Astrocyte of the cerebellum (primary cell): ENCODE measurements at regions not wholly inside any gene's neighbourhood (a gene's known extent, or its start where the extent isn't known, plus 50 kb on each side); places are given as distances from the start of the nearest gene placed in this dataset.
A peak's percentile ranks its signal among the peaks of the same experiment; 100 is the strongest.

Experiments
- DNase-seq: peaks from one replicate; pipeline ENCODE4 v3.0.0-alpha.2; 2011; ENCODE audit warnings: low read depth
- H3K4me3 ChIP-seq: 2 replicates; pipeline ENCODE4 v1.5.1; 2011; ENCODE audit warnings: mild to moderate bottlenecking, low read depth, low read length, moderate library complexity
- in situ Hi-C: cut with HindIII; loops from 2 replicates; pipeline ENCODE4 v1.10.0; 2017; ENCODE audit warnings: low sequenced_read_pairs
- TF ChIP-seq, protein P1 (sequence below): IDR thresholded peaks from 2 replicates; pipeline ENCODE4 v1.5.1; 2012; ENCODE audit warnings: low read length, low read depth, moderate library complexity, mild to moderate bottlenecking; ENCODE audit errors: missing control alignments

DNA sequence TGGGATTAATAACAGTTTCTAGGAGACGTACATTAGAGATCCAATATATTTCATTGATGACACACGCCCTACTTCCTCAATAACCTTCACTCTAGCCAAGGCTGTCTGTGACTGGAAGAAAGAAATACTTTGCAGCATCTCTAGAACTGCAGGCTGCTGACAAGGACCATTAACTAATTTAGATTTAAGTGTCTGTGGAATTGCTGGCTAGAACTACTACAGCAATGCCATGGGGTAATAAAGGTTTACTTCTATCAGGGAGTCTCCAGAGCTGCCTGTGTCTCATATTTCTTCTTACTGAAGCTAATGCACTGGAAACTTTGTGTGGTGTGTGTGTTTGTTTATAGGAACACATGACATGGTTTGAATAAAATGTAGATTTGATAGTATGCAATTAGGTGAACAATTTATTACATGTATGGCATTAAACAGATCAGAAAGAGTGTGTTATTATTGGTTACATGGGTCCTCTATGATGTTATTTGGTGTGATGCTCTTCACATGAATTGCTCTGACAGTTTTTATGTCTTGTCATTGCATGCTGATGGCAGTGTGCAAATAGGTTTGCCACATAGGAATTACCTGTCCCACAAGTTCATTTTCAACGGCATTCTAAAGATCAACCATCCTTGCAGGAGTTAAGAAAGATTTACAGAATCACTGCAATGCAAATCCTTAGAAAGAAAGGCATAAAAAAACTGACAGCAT is 916.2 kb upstream of the CADM2 start:
- in situ Hi-C loops, result no loop called here
- H3K4me3 ChIP-seq, result no peak overlapping the region
- TF ChIP-seq, protein P1, sequence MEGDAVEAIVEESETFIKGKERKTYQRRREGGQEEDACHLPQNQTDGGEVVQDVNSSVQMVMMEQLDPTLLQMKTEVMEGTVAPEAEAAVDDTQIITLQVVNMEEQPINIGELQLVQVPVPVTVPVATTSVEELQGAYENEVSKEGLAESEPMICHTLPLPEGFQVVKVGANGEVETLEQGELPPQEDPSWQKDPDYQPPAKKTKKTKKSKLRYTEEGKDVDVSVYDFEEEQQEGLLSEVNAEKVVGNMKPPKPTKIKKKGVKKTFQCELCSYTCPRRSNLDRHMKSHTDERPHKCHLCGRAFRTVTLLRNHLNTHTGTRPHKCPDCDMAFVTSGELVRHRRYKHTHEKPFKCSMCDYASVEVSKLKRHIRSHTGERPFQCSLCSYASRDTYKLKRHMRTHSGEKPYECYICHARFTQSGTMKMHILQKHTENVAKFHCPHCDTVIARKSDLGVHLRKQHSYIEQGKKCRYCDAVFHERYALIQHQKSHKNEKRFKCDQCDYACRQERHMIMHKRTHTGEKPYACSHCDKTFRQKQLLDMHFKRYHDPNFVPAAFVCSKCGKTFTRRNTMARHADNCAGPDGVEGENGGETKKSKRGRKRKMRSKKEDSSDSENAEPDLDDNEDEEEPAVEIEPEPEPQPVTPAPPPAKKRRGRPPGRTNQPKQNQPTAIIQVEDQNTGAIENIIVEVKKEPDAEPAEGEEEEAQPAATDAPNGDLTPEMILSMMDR, result no peak
- DNase-seq, result no peak

DNA sequence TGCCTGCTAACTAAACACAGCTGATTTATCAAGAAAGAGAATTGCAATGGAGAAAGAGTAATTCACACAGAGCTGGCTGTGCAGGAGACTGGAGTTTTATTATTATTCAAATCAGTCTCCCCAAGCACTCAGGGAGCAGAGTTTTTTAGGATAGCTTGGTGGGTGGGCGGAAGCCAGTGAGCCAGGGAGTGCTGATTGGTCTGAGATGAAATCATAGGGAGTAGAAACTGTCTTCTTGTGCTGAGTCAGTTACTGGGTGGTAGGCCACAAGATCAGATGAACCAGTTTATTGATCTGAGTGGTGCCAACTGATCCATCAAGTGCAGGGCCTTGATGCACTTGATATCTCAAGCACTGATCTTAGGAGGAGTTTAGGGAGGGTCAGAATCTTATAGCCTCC is 891.9 kb upstream of the CADM2 start:
- in situ Hi-C loops, result no loop called here
- H3K4me3 ChIP-seq, result no peak overlapping the region
- no peak for DNase-seq
- TF ChIP-seq, protein P1, result no peak

DNA sequence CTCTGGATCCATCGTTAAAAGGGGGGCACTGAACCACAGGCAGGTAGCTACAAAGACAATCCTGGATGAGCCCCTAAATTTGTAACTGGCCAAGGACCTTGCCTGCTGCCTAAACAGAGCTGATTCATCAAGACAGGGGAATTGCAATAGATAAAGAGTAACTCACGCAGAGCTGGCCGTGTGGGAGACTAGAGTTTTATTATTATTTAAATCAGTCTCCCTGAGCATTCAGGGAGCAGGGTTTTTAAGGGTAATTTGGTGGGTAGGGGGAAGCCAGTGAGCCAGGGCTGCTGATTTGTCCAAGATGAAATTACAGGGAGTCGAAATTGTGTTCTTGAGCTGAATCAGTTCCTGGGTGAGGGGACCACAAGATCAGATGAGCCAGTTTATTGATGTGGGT is 885.1 kb upstream of the CADM2 start:
- H3K4me3 ChIP-seq, result no peak overlapping the region
- in situ Hi-C loops, result no loop called here
- TF ChIP-seq, protein P1, result no peak
- DNase-seq, result no peak

DNA sequence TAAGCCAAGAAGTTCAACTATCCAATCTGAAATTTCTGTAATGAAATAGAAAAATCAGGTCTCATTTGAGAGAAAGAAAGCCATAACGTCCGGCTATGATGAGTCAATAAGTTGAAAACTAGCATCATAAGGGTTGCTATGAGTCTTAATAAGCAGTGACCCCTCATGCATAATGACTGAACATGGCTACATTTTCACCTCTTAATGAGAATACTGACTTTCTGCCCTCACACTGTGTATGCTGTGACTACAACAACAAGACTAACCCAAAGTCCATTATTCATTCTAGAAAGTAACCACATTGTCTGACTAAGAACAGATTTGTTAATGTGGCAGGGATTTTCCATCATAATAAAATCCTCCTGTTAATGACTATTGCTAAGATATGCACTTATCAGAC is 884.0 kb upstream of the CADM2 start:
- TF ChIP-seq, protein P1, result no peak
- no peak overlapping the region for H3K4me3 ChIP-seq

DNA sequence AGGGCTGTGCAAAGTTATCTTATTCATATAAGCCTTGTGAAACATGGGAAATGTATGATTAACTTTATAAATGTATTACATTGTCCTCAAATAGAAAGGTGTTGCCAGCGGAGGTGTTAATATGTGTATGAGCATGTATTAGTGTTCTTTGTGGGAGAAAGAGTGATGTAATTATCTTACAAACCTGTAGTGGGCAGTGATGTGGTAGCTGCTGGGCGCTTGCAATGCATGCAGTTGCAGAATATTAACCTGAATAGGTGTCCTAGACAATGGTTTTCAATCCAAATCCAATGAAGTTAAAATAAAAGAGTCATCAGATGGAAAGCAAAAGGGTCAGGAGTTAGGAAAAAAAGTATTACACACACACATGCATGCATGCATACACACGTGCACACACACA is 881.3 kb upstream of the CADM2 start:
- DNase-seq, result no peak
- TF ChIP-seq, protein P1, result peak; percentile 40
- in situ Hi-C loops, result no loop called here
- no peak overlapping the region for H3K4me3 ChIP-seq

More for the DNA sequence above, 884.0 kb upstream of the CADM2 start:
- DNase-seq, result peak; percentile 12
- in situ Hi-C loops, result no loop called here

DNA sequence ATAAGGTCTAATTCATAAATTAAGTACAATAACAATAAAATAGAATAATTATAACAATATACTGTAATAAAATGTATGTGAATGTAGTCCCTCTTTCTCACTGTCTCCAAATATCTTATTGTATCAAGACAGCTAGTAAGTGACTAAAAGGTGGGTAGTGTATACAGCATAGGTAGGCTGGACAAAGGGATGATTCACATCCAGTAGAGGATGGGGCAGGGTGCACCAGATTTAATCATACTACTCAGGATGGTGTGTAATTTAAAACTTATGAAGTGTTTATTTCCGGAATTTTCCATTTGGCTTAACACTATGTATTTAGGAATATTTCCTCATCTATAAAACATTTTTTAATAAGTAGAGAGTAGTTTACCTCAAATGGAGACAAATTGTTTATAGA is 876.1 kb upstream of the CADM2 start:
- in situ Hi-C loops, result no loop called here
- TF ChIP-seq, protein P1, result no peak
- no peak for DNase-seq
- H3K4me3 ChIP-seq, result no peak overlapping the region
